ENCODE measurements at regions not wholly inside any gene's neighbourhood (a gene's known extent, or its start where the extent isn't known, plus 50 kb on each side); places are given as distances from the start of the nearest gene placed in this dataset.

- no peak for DNase-seq
- no peak for TF ChIP-seq POLR2A (IDR thresholded peaks at IDR 0.05; ENCODE audit: low read length)
- TF ChIP-seq GATA1 (IDR thresholded peaks at IDR 0.05; ENCODE audit: low read depth, low read length): no peak
Observed at GRCh38 chr5:109951758-109952157, 262.0 kb downstream of the MAN2A1 start.

- TF ChIP-seq POLR2A (IDR thresholded peaks at IDR 0.05; ENCODE audit: low read length): no peak
- no peak for TF ChIP-seq GATA1 (IDR thresholded peaks at IDR 0.05; ENCODE audit: low read depth, low read length)
- DNase-seq: no peak
Observed at GRCh38 chr5:109953761-109954160, 264.0 kb downstream of the MAN2A1 start.

GRCh38 chr5:109956884-109957283 lies 267.2 kb downstream of the MAN2A1 start:
- DNase-seq: no peak
- TF ChIP-seq POLR2A (IDR thresholded peaks at IDR 0.05; ENCODE audit: low read length) (no peak), GATA1 (IDR thresholded peaks at IDR 0.05; ENCODE audit: low read depth, low read length) (no peak)

GRCh38 chr5:109958082-109958481 lies 268.4 kb downstream of the MAN2A1 start:
- TF ChIP-seq GATA1 (IDR thresholded peaks at IDR 0.05; ENCODE audit: low read depth, low read length) (no peak), POLR2A (IDR thresholded peaks at IDR 0.05; ENCODE audit: low read length) (no peak)

GRCh38 chr5:109959652-109960051 lies 269.9 kb downstream of the MAN2A1 start:
- TF ChIP-seq POLR2A (IDR thresholded peaks at IDR 0.05; ENCODE audit: low read length): no peak
- DNase-seq: no peak

More at GRCh38 chr5:109958082-109958481, 268.4 kb downstream of the MAN2A1 start:
- DNase-seq: no peak

GRCh38 chr5:109961751-109962150 lies 272.0 kb downstream of the MAN2A1 start:
- TF ChIP-seq GATA1 (IDR thresholded peaks at IDR 0.05; ENCODE audit: low read depth, low read length) (no peak), POLR2A (IDR thresholded peaks at IDR 0.05; ENCODE audit: low read length) (no peak)
- DNase-seq: no peak

GRCh38 chr5:109962882-109963603 lies 273.3 kb downstream of the MAN2A1 start:
- TF ChIP-seq GATA1 (IDR thresholded peaks at IDR 0.05; ENCODE audit: low read depth, low read length) (no peak), POLR2A (IDR thresholded peaks at IDR 0.05; ENCODE audit: low read length) (no peak)
- no peak for DNase-seq

GRCh38 chr5:109964136-109964535 lies 274.4 kb downstream of the MAN2A1 start:
- DNase-seq: no peak

GRCh38 chr5:109965634-109966033 lies 275.9 kb downstream of the MAN2A1 start:
- no peak for TF ChIP-seq POLR2A (IDR thresholded peaks at IDR 0.05; ENCODE audit: low read length)
- TF ChIP-seq GATA1 (IDR thresholded peaks at IDR 0.05; ENCODE audit: low read depth, low read length): no peak
- DNase-seq: no peak

More at GRCh38 chr5:109964136-109964535, 274.4 kb downstream of the MAN2A1 start:
- TF ChIP-seq GATA1 (IDR thresholded peaks at IDR 0.05; ENCODE audit: low read depth, low read length) (no peak), POLR2A (IDR thresholded peaks at IDR 0.05; ENCODE audit: low read length) (no peak)

GRCh38 chr5:109971968-109972367 lies 282.2 kb downstream of the MAN2A1 start:
- no peak for TF ChIP-seq GATA1 (IDR thresholded peaks at IDR 0.05; ENCODE audit: low read depth, low read length)
- TF ChIP-seq POLR2A (IDR thresholded peaks at IDR 0.05; ENCODE audit: low read length): no peak
- DNase-seq: no peak

GRCh38 chr5:109981979-109982378 lies 292.3 kb downstream of the MAN2A1 start:
- TF ChIP-seq POLR2A (IDR thresholded peaks at IDR 0.05; ENCODE audit: low read length) (no peak), GATA1 (IDR thresholded peaks at IDR 0.05; ENCODE audit: low read depth, low read length) (no peak)

GRCh38 chr5:109982966-109983534 lies 293.3 kb downstream of the MAN2A1 start:
- no peak for TF ChIP-seq GATA1 (IDR thresholded peaks at IDR 0.05; ENCODE audit: low read depth, low read length)
- TF ChIP-seq POLR2A (IDR thresholded peaks at IDR 0.05; ENCODE audit: low read length): no peak
- DNase-seq: no peak

More at GRCh38 chr5:109981979-109982378, 292.3 kb downstream of the MAN2A1 start:
- DNase-seq: no peak

- TF ChIP-seq GATA1 (IDR thresholded peaks at IDR 0.05; ENCODE audit: low read depth, low read length): no peak
- no peak for TF ChIP-seq POLR2A (IDR thresholded peaks at IDR 0.05; ENCODE audit: low read length)
- no peak for DNase-seq
Observed at GRCh38 chr5:109986726-109987125, 297.0 kb downstream of the MAN2A1 start.

GRCh38 chr5:109987355-109987754 lies 297.6 kb downstream of the MAN2A1 start:
- TF ChIP-seq POLR2A (IDR thresholded peaks at IDR 0.05; ENCODE audit: low read length) (no peak), GATA1 (IDR thresholded peaks at IDR 0.05; ENCODE audit: low read depth, low read length) (no peak)
- no peak for DNase-seq

- no peak for DNase-seq
- no peak for TF ChIP-seq GATA1 (IDR thresholded peaks at IDR 0.05; ENCODE audit: low read depth, low read length)
- no peak for TF ChIP-seq POLR2A (IDR thresholded peaks at IDR 0.05; ENCODE audit: low read length)
Observed at GRCh38 chr5:109987970-109988369, 298.2 kb downstream of the MAN2A1 start.
